HG02852 (cell line): ENCODE measurements at regions not wholly inside any gene's neighbourhood (a gene's known extent, or its start where the extent isn't known, plus 50 kb on each side); places are given as distances from the start of the nearest gene placed in this dataset.

Experiments
- ATAC-seq: cut with Tn5 transposase; IDR thresholded peaks from one replicate; pipeline ENCODE4 v1.9.1; 2021; ENCODE audit warnings: mild to moderate bottlenecking, moderate library complexity; ENCODE audit not compliant: unreplicated experiment

- no peak for ATAC-seq
Observed at GRCh38 chr6:40946738-40947301, 92.2 kb downstream of the UNC5CL start.

- no peak for ATAC-seq
Observed at GRCh38 chr6:40937491-40937890, 101.5 kb downstream of the UNC5CL start.

GRCh38 chr6:40936818-40937251, 102.2 kb downstream of the UNC5CL start:
- ATAC-seq: no peak

- no peak for ATAC-seq
Observed at GRCh38 chr6:40933864-40934263, 105.2 kb downstream of the UNC5CL start.

- ATAC-seq: no peak
Observed at GRCh38 chr6:40932953-40933352, 106.1 kb downstream of the UNC5CL start.

- ATAC-seq: no peak
Observed at GRCh38 chr6:40932366-40932765, 106.7 kb downstream of the UNC5CL start.

GRCh38 chr6:40931931-40932330, 107.1 kb downstream of the UNC5CL start:
- no peak for ATAC-seq

GRCh38 chr6:40930555-40930954, 108.5 kb downstream of the UNC5CL start:
- no peak for ATAC-seq

- ATAC-seq: no peak
Observed at GRCh38 chr6:40930045-40930444, 109.0 kb downstream of the UNC5CL start.

- ATAC-seq: no peak
Observed at GRCh38 chr6:40929176-40929575, 109.8 kb downstream of the UNC5CL start.

GRCh38 chr6:40928763-40929162, 110.3 kb downstream of the UNC5CL start:
- no peak for ATAC-seq

- no peak for ATAC-seq
Observed at GRCh38 chr6:40928307-40928706, 110.7 kb downstream of the UNC5CL start.

- no peak for ATAC-seq
Observed at GRCh38 chr6:40925341-40925740, 113.7 kb downstream of the UNC5CL start.

- no peak for ATAC-seq
Observed at GRCh38 chr6:40924839-40925238, 114.2 kb downstream of the UNC5CL start.

GRCh38 chr6:40923880-40924279, 115.1 kb downstream of the UNC5CL start:
- ATAC-seq: no peak

- no peak for ATAC-seq
Observed at GRCh38 chr6:40923326-40923725, 115.7 kb downstream of the UNC5CL start.

GRCh38 chr6:40922281-40922680, 116.7 kb downstream of the UNC5CL start:
- no peak for ATAC-seq

- ATAC-seq: no peak
Observed at GRCh38 chr6:40918040-40918651, 120.9 kb downstream of the UNC5CL start.

- ATAC-seq: no peak
Observed at GRCh38 chr6:40917603-40918002, 121.4 kb downstream of the UNC5CL start.

- ATAC-seq: no peak
Observed at GRCh38 chr6:40916845-40917244, 122.2 kb downstream of the UNC5CL start.

- no peak for ATAC-seq
Observed at GRCh38 chr6:40915165-40915564, 123.9 kb downstream of the UNC5CL start.

- ATAC-seq: no peak
Observed at GRCh38 chr6:40914005-40914404, 125.0 kb downstream of the UNC5CL start.
